Vagina (tissue), 2 donors: ENCODE measurements at regions not wholly inside any gene's neighbourhood (a gene's known extent, or its start where the extent isn't known, plus 50 kb on each side); places are given as distances from the start of the nearest gene placed in this dataset.

ENCODE experiments used
- CTCF ChIP-seq, 3 experiments: fragments of 450-650 bp in 2 of 3; fragments of 200-600 bp in 1 of 3; sonication (generic) in 1 of 3; IDR thresholded peaks; one replicate each; pipeline ENCODE4 v1.5.1; 2017 to 2019; ENCODE audit warnings: antibody characterized with exemption in 3 of 3, mild to moderate bottlenecking in 2 of 3, moderate library complexity in 2 of 3
- POLR2A ChIP-seq, 2 donors: fragments of 450-650 bp; IDR thresholded peaks; one replicate each; pipeline ENCODE4 v1.6.1; 2017; ENCODE audit warnings: antibody characterized with exemption in 2 of 2, mild to moderate bottlenecking in 2 of 2, moderate library complexity in 2 of 2
- POLR2AphosphoS5 ChIP-seq, 2 donors: sonication (generic); formaldehyde crosslinking; IDR thresholded peaks; one replicate each; pipeline ENCODE4 v1.9.0; 2017; ENCODE audit warnings: antibody characterized with exemption in 2 of 2, mild to moderate bottlenecking in 2 of 2, low read depth in 1 of 2; ENCODE audit not compliant: insufficient read depth in 1 of 2

- no peak for TF ChIP-seq CTCF (IDR thresholded peaks at IDR 0.05)
- no peak for TF ChIP-seq POLR2A (IDR thresholded peaks at IDR 0.05)
- no peak for TF ChIP-seq POLR2AphosphoS5 (IDR thresholded peaks at IDR 0.05; ENCODE audit: insufficient read depth in 1 of 2, low read depth in 1 of 2)
These were observed 54.9 kb upstream of the PPP2R5A start for GRCh38 chr1:212230329-212230728.
